ENCODE measurements at regions not wholly inside any gene's neighbourhood (a gene's known extent, or its start where the extent isn't known, plus 50 kb on each side); places are given as distances from the start of the nearest gene placed in this dataset.

DNA sequence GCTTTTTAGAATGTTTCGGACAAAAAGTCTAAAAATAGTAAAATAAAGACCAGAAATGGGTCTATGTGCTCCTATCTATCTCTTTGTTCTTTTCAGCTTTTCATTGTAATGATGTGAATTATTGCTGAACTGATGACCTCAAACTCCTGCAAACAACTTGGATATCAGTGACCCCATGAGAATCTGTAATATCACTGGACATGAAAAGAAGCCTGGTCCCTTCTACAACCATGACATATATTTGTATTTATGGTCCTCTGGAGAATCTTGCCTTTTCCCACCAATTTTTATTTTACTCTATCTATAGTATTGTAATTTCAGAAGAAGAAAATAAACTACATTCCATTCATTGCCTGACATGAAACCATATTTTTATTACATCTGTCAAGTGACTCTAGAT lies 740.7 kb upstream of the CA10 start:
- Mint-ChIP-seq H3K36me3 (no peaks in the 10 kb centered on the region), H3K4me1 (no peaks in the 10 kb centered on the region), H3K27ac (no peak overlapping the region), H3K9me3 (peaks cover 0 to 3% (median 0%) of the 10 kb centered on the region in 7 donors), H3K27me3 (ENCODE audit: low read depth in 3 of 3) (no peaks in the 10 kb centered on the region), H3K4me3 (no peak overlapping the region)
- Histone ChIP-seq H3K4me2 (replicated peaks; ENCODE audit: extremely low read depth, low read length, poor library complexity, severe bottlenecking) (no peak overlapping the region), H3K4me3 (replicated peaks in 1 of 3; ENCODE audit: low read depth in 2 of 3, low read length in 3 of 3) (no peak overlapping the region), H2AFZ (ENCODE audit: insufficient read depth, low read depth, low read length, poor library complexity, severe bottlenecking) (no peak overlapping the region), H3K27ac (ENCODE audit: low read depth in 1 of 2, low read length in 2 of 2) (no peak overlapping the region), H4K20me1 (ENCODE audit: insufficient read depth, low read length) (no peaks in the 10 kb centered on the region), H3K79me2 (ENCODE audit: insufficient read depth, low read length) (no peaks in the 10 kb centered on the region), H3K9ac (ENCODE audit: insufficient read depth, low read length, poor library complexity, severe bottlenecking) (no peak overlapping the region), H3K4me1 (ENCODE audit: control insufficient read depth in 1 of 2, insufficient read depth in 2 of 2, low read length in 2 of 2) (no peaks in the 10 kb centered on the region), H3K36me3 (replicated peaks in 1 of 2; ENCODE audit: control insufficient read depth in 1 of 2, insufficient read depth in 2 of 2, low read length in 2 of 2) (no peaks in the 10 kb centered on the region), H3K9me3 (replicated peaks in 1 of 2; ENCODE audit: control insufficient read depth in 1 of 2, insufficient read depth in 1 of 2, low read length in 2 of 2) (no peaks in the 10 kb centered on the region), H3K27me3 (ENCODE audit: control insufficient read depth in 2 of 2, insufficient read depth in 2 of 2, low read length in 2 of 2) (no peaks in the 10 kb centered on the region)
- no peak for TF ChIP-seq CTCF (IDR thresholded peaks at IDR 0.05)
- intact Hi-C loops (cut with micrococcal nuclease), result no loop called here
- WGBS (ENCODE audit: insufficient coverage), result no CpG with 5 or more reads among the region's 1 CpG
- no peak for DNase-seq

- Histone ChIP-seq H3K9ac (ENCODE audit: insufficient read depth, low read length, poor library complexity, severe bottlenecking) (no peak overlapping the region), H3K4me1 (ENCODE audit: control insufficient read depth in 1 of 2, insufficient read depth in 2 of 2, low read length in 2 of 2) (no peaks in the 10 kb centered on the region)
Measured at GRCh38 chr17:52895272-52895671, 736.8 kb upstream of the CA10 start.

More at GRCh38 chr17:52895272-52895671, 736.8 kb upstream of the CA10 start:
- Histone ChIP-seq H3K79me2 (ENCODE audit: insufficient read depth, low read length) (no peaks in the 10 kb centered on the region), H3K4me3 (replicated peaks in 1 of 3; ENCODE audit: low read depth in 2 of 3, low read length in 3 of 3) (no peak overlapping the region), H4K20me1 (ENCODE audit: insufficient read depth, low read length) (no peaks in the 10 kb centered on the region), H3K9me3 (replicated peaks in 1 of 2; ENCODE audit: control insufficient read depth in 1 of 2, insufficient read depth in 1 of 2, low read length in 2 of 2) (no peaks in the 10 kb centered on the region), H2AFZ (ENCODE audit: insufficient read depth, low read depth, low read length, poor library complexity, severe bottlenecking) (no peak overlapping the region), H3K27me3 (ENCODE audit: control insufficient read depth in 2 of 2, insufficient read depth in 2 of 2, low read length in 2 of 2) (no peaks in the 10 kb centered on the region), H3K27ac (ENCODE audit: low read depth in 1 of 2, low read length in 2 of 2) (no peak overlapping the region), H3K4me2 (replicated peaks; ENCODE audit: extremely low read depth, low read length, poor library complexity, severe bottlenecking) (no peak overlapping the region), H3K36me3 (replicated peaks in 1 of 2; ENCODE audit: control insufficient read depth in 1 of 2, insufficient read depth in 2 of 2, low read length in 2 of 2) (no peaks in the 10 kb centered on the region)
- TF ChIP-seq CTCF (IDR thresholded peaks at IDR 0.05), result no peak
- Mint-ChIP-seq H3K4me1 (no peaks in the 10 kb centered on the region), H3K27ac (no peak overlapping the region), H3K36me3 (no peaks in the 10 kb centered on the region), H3K27me3 (ENCODE audit: low read depth in 3 of 3) (no peaks in the 10 kb centered on the region), H3K9me3 (peaks cover 0 to 2% (median 0%) of the 10 kb centered on the region in 7 donors), H3K4me3 (no peak overlapping the region)
- WGBS (ENCODE audit: insufficient coverage), result no CpG with 5 or more reads among the region's 2 CpGs
- intact Hi-C loops (cut with micrococcal nuclease), result no loop called here
- DNase-seq, result no peak
